ENCODE measurements at regions not wholly inside any gene's neighbourhood (a gene's known extent, or its start where the extent isn't known, plus 50 kb on each side); places are given as distances from the start of the nearest gene placed in this dataset.
A peak's percentile ranks its signal among the peaks of the same experiment; 100 is the strongest.
"Not testable (repeated sequence)": the region's sequence is repeated elsewhere in the genome, so short reads cannot be mapped to it uniquely, and the experiment has no call there.

- 64% methylated on average over 4 of the region's 4 CpGs for WGBS (ENCODE audit: missing lambda C conversion rate)
- H3K4me3 ChIP-seq; H3K9me3 ChIP-seq; ATAC-seq; FAIRE-seq; DNase-seq (ENCODE audit: low read depth in 1 of 2, low spot score in 1 of 2): not testable (repeated sequence)
- H3K4me2 ChIP-seq: peak overlapping the region; percentile 58
- H3K4me1 ChIP-seq: peaks cover 29% of the 10 kb centered on the region
- ChIA-PET POLR2A (interaction anchor here (1.5 to 1.9 kb wide), 3 partner anchors 78 to 190 kb away, joined by 4 to 25 read pairs (median 8); partner anchors contain the start of genes NFKBIA, PPP2R3C and PSMA6), CTCF (interaction anchor here (0.8 to 4.3 kb wide), 24 partner anchors 10 to 208 kb away, joined by 3 to 71 read pairs (median 4); partner anchors contain the start of gene NFKBIA)
- peak overlapping the region; percentile 69 to 75; a peak in 5 of 6 replicates for H3K27ac ChIP-seq
Observed at GRCh38 chr14:35214402-35214801, 77.8 kb upstream of the PSMA6 start.

GRCh38 chr14:35215110-35215813 is 76.9 kb upstream of the PSMA6 start:
- peaks cover 33% of the 10 kb centered on the region for H3K4me1 ChIP-seq
- peak; percentile 73 for TF ChIP-seq CTCF (IDR thresholded peaks at IDR 0.05)
- 0 out of 2 replicates have a peak, but pooled peaks have one; percentile 27 for TF ChIP-seq HMGXB4 (CRISPR knock-in tag; IDR thresholded peaks at IDR 0.05; ENCODE audit: borderline replicate concordance)
- no peak for TF ChIP-seq BCL3 (IDR thresholded peaks at IDR 0.05)
- TF ChIP-seq RAD21 (conservative IDR thresholded peaks at IDR 0.05 in 1 of 2, IDR thresholded peaks at IDR 0.05 in 1 of 2): peak; percentile 77 to 81
- TF ChIP-seq POLR2AphosphoS2 (conservative IDR thresholded peaks at IDR 0.05; ENCODE audit: low read length): no peak
- TF ChIP-seq SMC3 (IDR thresholded peaks at IDR 0.05): peak; percentile 54; the same call in 2 of the 3 replicates
- TF ChIP-seq CBX2 (IDR thresholded peaks at IDR 0.05; ENCODE audit: borderline replicate concordance, low read depth): no peak
- no peak for TF ChIP-seq HOXB5 (CRISPR knock-in tag; IDR thresholded peaks at IDR 0.05)
- peak overlapping the region; percentile 58; the same call in 2 of the 3 replicates for H3K4me2 ChIP-seq
- H3K4me3 ChIP-seq: no peak overlapping the region
- CTCF ChIA-PET: interaction anchor here (0.6 to 4.3 kb wide), 31 partner anchors 9 to 207 kb away, joined by 3 to 71 read pairs (median 3); partner anchors contain the start of gene NFKBIA
- ATAC-seq (peak; percentile 66 to 88; a peak in 4 of 6 replicates), DNase-seq (ENCODE audit: low read depth in 1 of 2, low spot score in 1 of 2) (peak; percentile 36 to 69), FAIRE-seq (peak; percentile 94)
- no peaks in the 10 kb centered on the region for H3K9me3 ChIP-seq
- POLR2A ChIA-PET: interaction anchor here (0.6 to 1.9 kb wide), 4 partner anchors 73 to 189 kb away, joined by 3 to 25 read pairs (median 6); partner anchors contain the start of genes NFKBIA, PPP2R3C and PSMA6
- H3K27ac ChIP-seq: peak overlapping the region; percentile 69 to 75; a peak in 5 of 6 replicates
- 59% methylated on average over 5 of the region's 5 CpGs for WGBS (ENCODE audit: missing lambda C conversion rate)

GRCh38 chr14:35218176-35218575 is 74.0 kb upstream of the PSMA6 start:
- H3K9me3 ChIP-seq; ATAC-seq; FAIRE-seq; DNase-seq (ENCODE audit: low read depth in 1 of 2, low spot score in 1 of 2); H3K4me2 ChIP-seq; H3K27ac ChIP-seq; POLR2A ChIA-PET; H3K4me3 ChIP-seq: not testable (repeated sequence)
- 93% methylated on average over 2 of the region's 2 CpGs for WGBS (ENCODE audit: missing lambda C conversion rate)
- H3K4me1 ChIP-seq: peaks cover 30% of the 10 kb centered on the region
- CTCF ChIA-PET: interaction anchor here (0.7 to 1.5 kb wide), 2 partner anchors 11 to 198 kb away, joined by 3 to 7 read pairs; no protein-coding TSS in a partner anchor

- TF ChIP-seq ESRRA (IDR thresholded peaks at IDR 0.05; ENCODE audit: borderline replicate concordance, low read length): no peak
- TF ChIP-seq TFCP2L1 (CRISPR knock-in tag; IDR thresholded peaks at IDR 0.05): no peak
- TF ChIP-seq CHD4 (IDR thresholded peaks at IDR 0.05; ENCODE audit: borderline replicate concordance): no peak
- TF ChIP-seq CHD2 (IDR thresholded peaks at IDR 0.05; ENCODE audit: low read length, partially characterized antibody): no peak
- TF ChIP-seq HOXB5 (CRISPR knock-in tag; IDR thresholded peaks at IDR 0.05): no peak
- TF ChIP-seq BHLHE40 (IDR thresholded peaks at IDR 0.05; ENCODE audit: low read depth, low read length): no peak
- TF ChIP-seq PBX3 (IDR thresholded peaks at IDR 0.05): no peak
- no peak for TF ChIP-seq NR3C1 (IDR thresholded peaks at IDR 0.05)
- TF ChIP-seq RARB (CRISPR knock-in tag; IDR thresholded peaks at IDR 0.05): no peak
- TF ChIP-seq ZFP36 (IDR thresholded peaks at IDR 0.05; ENCODE audit: borderline replicate concordance, partially characterized antibody): no peak
- no peak for TF ChIP-seq HDAC2 (IDR thresholded peaks at IDR 0.05)
- no peak for TF ChIP-seq NPAS2 (CRISPR knock-in tag; IDR thresholded peaks at IDR 0.05; ENCODE audit: borderline replicate concordance)
- TF ChIP-seq CBX2 (IDR thresholded peaks at IDR 0.05; ENCODE audit: borderline replicate concordance, low read depth): no peak
- no peak overlapping the region for H3K4me3 ChIP-seq
- no peak for ATAC-seq
- CTCF ChIA-PET: interaction anchor here (0.7 to 1.6 kb wide), 6 partner anchors 10 to 205 kb away, joined by 3 to 7 read pairs (median 4); partner anchors contain the start of gene NFKBIA
- peaks cover 27% of the 10 kb centered on the region for H3K4me1 ChIP-seq
- no peak for FAIRE-seq
- POLR2A ChIA-PET: no interaction called here
- H3K27ac ChIP-seq: no peak overlapping the region
- DNase-seq (ENCODE audit: low read depth in 1 of 2, low spot score in 1 of 2): no peak
- H3K9me3 ChIP-seq: no peaks in the 10 kb centered on the region
- no peak overlapping the region for H3K4me2 ChIP-seq
- 93% methylated on average over 6 of the region's 6 CpGs for WGBS (ENCODE audit: missing lambda C conversion rate)
Observed at GRCh38 chr14:35218963-35219362, 73.2 kb upstream of the PSMA6 start.

Measured in A549 (cell line).